ENCODE measurements at regions not wholly inside any gene's neighbourhood (a gene's known extent, or its start where the extent isn't known, plus 50 kb on each side); places are given as distances from the start of the nearest gene placed in this dataset.
"Not testable (repeated sequence)": the region's sequence is repeated elsewhere in the genome, so short reads cannot be mapped to it uniquely, and the experiment has no call there.

- peaks cover 0 to 4% (median 0%) of the 10 kb centered on the region in 7 donors for H3K9me3 Mint-ChIP-seq
- peak overlapping the region in 2 of 6 donors; percentile 28 to 64 for H3K27ac Mint-ChIP-seq
- H3K27me3 Mint-ChIP-seq: peaks cover 0 to 20% (median 3%) of the 10 kb centered on the region in 3 donors
- ATAC-seq (ENCODE audit: low read depth in 2 of 2) (no peak), DNase-seq (no peak)
- peaks cover 0 to 3% of the 10 kb centered on the region in 2 donors for H3K36me3 Mint-ChIP-seq
- peaks cover 71 to 78% (median 74%) of the 10 kb centered on the region in 3 donors for H3K4me1 Mint-ChIP-seq
- peak overlapping the region in 5 of 8 donors; percentile 29 to 82 (median 60) for H3K4me3 Mint-ChIP-seq
Observed at GRCh38 chr6:163701762-163702161, 287.2 kb downstream of the QKI start.

GRCh38 chr6:163698086-163698485 lies 283.6 kb downstream of the QKI start:
- peaks cover 3 to 7% of the 10 kb centered on the region in 2 donors for H3K36me3 Mint-ChIP-seq
- ATAC-seq (ENCODE audit: low read depth in 2 of 2): no peak
- H3K27ac Mint-ChIP-seq: peak overlapping the region in 1 of 6 donors; percentile 61
- H3K9me3 Mint-ChIP-seq: no peaks in the 10 kb centered on the region
- no peak for DNase-seq
- H3K27me3 Mint-ChIP-seq: peaks cover 19 to 49% (median 21%) of the 10 kb centered on the region in 3 donors
- no peak overlapping the region for H3K4me3 Mint-ChIP-seq
- H3K4me1 Mint-ChIP-seq: peaks cover 35 to 45% (median 37%) of the 10 kb centered on the region in 3 donors

GRCh38 chr6:163696311-163696710 lies 281.8 kb downstream of the QKI start:
- Mint-ChIP-seq H3K4me3 (peak overlapping the region in 1 of 8 donors; percentile 59), H3K4me1 (peaks cover 17 to 29% (median 20%) of the 10 kb centered on the region in 3 donors), H3K27me3 (peaks cover 19 to 49% (median 21%) of the 10 kb centered on the region in 3 donors)
- H3K36me3 Mint-ChIP-seq; DNase-seq; H3K27ac Mint-ChIP-seq; ATAC-seq (ENCODE audit: low read depth in 2 of 2); H3K9me3 Mint-ChIP-seq: not testable (repeated sequence)

- no peak for DNase-seq
Observed at GRCh38 chr6:163695414-163695864, 280.9 kb downstream of the QKI start.

GRCh38 chr6:163694988-163695398 lies 280.5 kb downstream of the QKI start:
- Mint-ChIP-seq H3K27me3 (peaks cover 19 to 48% (median 21%) of the 10 kb centered on the region in 3 donors), H3K4me3 (no peak overlapping the region), H3K27ac (peak overlapping the region in 1 of 6 donors; percentile 6), H3K4me1 (peaks cover 9 to 23% (median 12%) of the 10 kb centered on the region in 3 donors), H3K9me3 (no peaks in the 10 kb centered on the region), H3K36me3 (peaks cover 3 to 7% of the 10 kb centered on the region in 2 donors)
- DNase-seq (no peak), ATAC-seq (ENCODE audit: low read depth in 2 of 2) (no peak)

More at GRCh38 chr6:163695414-163695864, 280.9 kb downstream of the QKI start:
- no peak overlapping the region for H3K4me3 Mint-ChIP-seq
- H3K36me3 Mint-ChIP-seq: peaks cover 3 to 7% of the 10 kb centered on the region in 2 donors
- H3K4me1 Mint-ChIP-seq: peaks cover 13 to 26% (median 13%) of the 10 kb centered on the region in 3 donors
- peaks cover 19 to 49% (median 21%) of the 10 kb centered on the region in 3 donors for H3K27me3 Mint-ChIP-seq
- H3K9me3 Mint-ChIP-seq: no peaks in the 10 kb centered on the region
- ATAC-seq (ENCODE audit: low read depth in 2 of 2): no peak
- H3K27ac Mint-ChIP-seq: peak overlapping the region in 1 of 6 donors; percentile 17

- H3K27me3 Mint-ChIP-seq: peaks cover 21 to 42% (median 22%) of the 10 kb centered on the region in 3 donors
- no peak overlapping the region for H3K4me3 Mint-ChIP-seq
- DNase-seq: no peak
- no peaks in the 10 kb centered on the region for H3K9me3 Mint-ChIP-seq
- ATAC-seq (ENCODE audit: low read depth in 2 of 2): no peak
- peaks cover 6 to 18% (median 7%) of the 10 kb centered on the region in 3 donors for H3K4me1 Mint-ChIP-seq
- H3K27ac Mint-ChIP-seq: no peak overlapping the region
- peaks cover 0 to 7% of the 10 kb centered on the region in 2 donors for H3K36me3 Mint-ChIP-seq
Observed at GRCh38 chr6:163694072-163694471, 279.6 kb downstream of the QKI start.

GRCh38 chr6:163691049-163691448 lies 276.5 kb downstream of the QKI start:
- no peak overlapping the region for H3K4me3 Mint-ChIP-seq
- peaks cover 0 to 7% of the 10 kb centered on the region in 2 donors for H3K36me3 Mint-ChIP-seq
- H3K4me1 Mint-ChIP-seq: peaks cover 0 to 2% (median under 1%) of the 10 kb centered on the region in 3 donors
- peaks cover 17 to 31% (median 18%) of the 10 kb centered on the region in 3 donors for H3K27me3 Mint-ChIP-seq
- ATAC-seq (ENCODE audit: low read depth in 2 of 2): no peak
- H3K9me3 Mint-ChIP-seq: no peaks in the 10 kb centered on the region
- no peak for DNase-seq
- H3K27ac Mint-ChIP-seq: no peak overlapping the region

GRCh38 chr6:163688739-163689362 lies 274.3 kb downstream of the QKI start:
- H3K9me3 Mint-ChIP-seq: peaks cover 0 to 3% (median 0%) of the 10 kb centered on the region in 7 donors
- ATAC-seq (ENCODE audit: low read depth in 2 of 2): no peak

GRCh38 chr6:163687075-163687474 lies 272.6 kb downstream of the QKI start:
- ATAC-seq (ENCODE audit: low read depth in 2 of 2): no peak
- Mint-ChIP-seq H3K27me3 (peaks cover 0 to 7% (median 3%) of the 10 kb centered on the region in 3 donors), H3K27ac (no peak overlapping the region)

More at GRCh38 chr6:163688739-163689362, 274.3 kb downstream of the QKI start:
- H3K27me3 Mint-ChIP-seq: peaks cover 3 to 12% (median 5%) of the 10 kb centered on the region in 3 donors
- peaks cover 0 to 4% of the 10 kb centered on the region in 2 donors for H3K36me3 Mint-ChIP-seq
- no peak overlapping the region for H3K4me3 Mint-ChIP-seq
- H3K4me1 Mint-ChIP-seq: peaks cover 20% of the 10 kb centered on the region in 3 donors
- H3K27ac Mint-ChIP-seq: peak overlapping the region in 1 of 6 donors; percentile 55
- DNase-seq: no peak

GRCh38 chr6:163686301-163686700 lies 271.8 kb downstream of the QKI start:
- peaks cover 0 to 7% (median 3%) of the 10 kb centered on the region in 3 donors for H3K27me3 Mint-ChIP-seq
- DNase-seq: no peak
- H3K36me3 Mint-ChIP-seq: peaks cover 0 to 5% of the 10 kb centered on the region in 2 donors
- peak overlapping the region in 1 of 6 donors; percentile 52 for H3K27ac Mint-ChIP-seq
- H3K4me1 Mint-ChIP-seq: peaks cover 20 to 24% (median 21%) of the 10 kb centered on the region in 3 donors
- H3K9me3 Mint-ChIP-seq: peaks cover 0 to 5% (median 0%) of the 10 kb centered on the region in 7 donors
- H3K4me3 Mint-ChIP-seq: no peak overlapping the region
- no peak for ATAC-seq (ENCODE audit: low read depth in 2 of 2)

More at GRCh38 chr6:163687075-163687474, 272.6 kb downstream of the QKI start:
- no peak for DNase-seq
- Mint-ChIP-seq H3K36me3 (peaks cover 0 to 5% of the 10 kb centered on the region in 2 donors), H3K9me3 (peaks cover 0 to 5% (median 0%) of the 10 kb centered on the region in 7 donors), H3K4me1 (peaks cover 20 to 22% (median 21%) of the 10 kb centered on the region in 3 donors), H3K4me3 (no peak overlapping the region)

- H3K27me3 Mint-ChIP-seq: peaks cover 0 to 18% (median 0%) of the 10 kb centered on the region in 3 donors
- ATAC-seq (ENCODE audit: low read depth in 2 of 2): no peak
- peaks cover 20 to 33% (median 28%) of the 10 kb centered on the region in 3 donors for H3K4me1 Mint-ChIP-seq
Observed at GRCh38 chr6:163683105-163683622, 268.6 kb downstream of the QKI start.

GRCh38 chr6:163679753-163680152 lies 265.2 kb downstream of the QKI start:
- Mint-ChIP-seq H3K9me3 (peaks cover 0 to 5% (median 1%) of the 10 kb centered on the region in 7 donors), H3K27me3 (peaks cover 0 to 13% (median 0%) of the 10 kb centered on the region in 3 donors), H3K4me1 (peaks cover 13 to 30% (median 28%) of the 10 kb centered on the region in 3 donors), H3K4me3 (no peak overlapping the region), H3K36me3 (peaks cover 0 to 5% of the 10 kb centered on the region in 2 donors), H3K27ac (no peak overlapping the region)
- ATAC-seq (ENCODE audit: low read depth in 2 of 2) (no peak), DNase-seq (no peak)

More at GRCh38 chr6:163683105-163683622, 268.6 kb downstream of the QKI start:
- H3K36me3 Mint-ChIP-seq: peaks cover 0 to 5% of the 10 kb centered on the region in 2 donors
- peaks cover 0 to 5% (median 0%) of the 10 kb centered on the region in 7 donors for H3K9me3 Mint-ChIP-seq
- no peak overlapping the region for H3K4me3 Mint-ChIP-seq
- no peak overlapping the region for H3K27ac Mint-ChIP-seq
- no peak for DNase-seq

GRCh38 chr6:163679012-163679660 lies 264.6 kb downstream of the QKI start:
- Mint-ChIP-seq H3K27ac (no peak overlapping the region), H3K4me1 (peaks cover 7 to 24% (median 21%) of the 10 kb centered on the region in 3 donors), H3K27me3 (peaks cover 0 to 18% (median 0%) of the 10 kb centered on the region in 3 donors), H3K9me3 (peaks cover 0 to 5% (median 3%) of the 10 kb centered on the region in 7 donors), H3K36me3 (peaks cover 0 to 5% of the 10 kb centered on the region in 2 donors), H3K4me3 (no peak overlapping the region)
- ATAC-seq (ENCODE audit: low read depth in 2 of 2) (no peak), DNase-seq (no peak)
